ENCODE measurements at regions not wholly inside any gene's neighbourhood (a gene's known extent, or its start where the extent isn't known, plus 50 kb on each side); places are given as distances from the start of the nearest gene placed in this dataset.

DNA sequence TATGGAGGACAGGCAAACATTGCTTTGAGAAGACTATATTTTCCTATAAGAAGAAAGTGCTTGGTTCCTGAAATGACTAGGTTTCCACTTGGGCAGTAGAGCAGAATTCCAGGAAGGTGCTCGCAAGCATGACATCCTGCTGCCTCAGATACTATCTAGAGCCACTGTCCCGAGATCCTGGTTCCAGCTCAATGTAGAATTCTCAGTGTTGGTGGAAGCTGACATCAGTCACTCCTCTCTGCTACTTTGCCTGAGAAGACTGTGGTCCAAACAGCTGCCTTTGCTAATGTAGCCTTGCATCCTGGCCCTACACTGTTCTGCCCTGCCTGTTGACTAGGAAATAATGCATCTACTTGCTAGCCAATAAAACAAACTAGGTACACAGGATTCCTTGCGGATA, 50.0 kb upstream of the ITGA6 start:
- ATAC-seq = no peak
- Histone ChIP-seq H4K20me1 (ENCODE audit: insufficient read depth) (no peaks in the 10 kb centered on the region), H3K4me1 (ENCODE audit: control insufficient read depth in 1 of 2, insufficient read depth in 2 of 2, low read length in 2 of 2) (no peaks in the 10 kb centered on the region), H3K79me2 (ENCODE audit: insufficient read depth, low read length) (no peaks in the 10 kb centered on the region), H3K9me2 (ENCODE audit: insufficient read depth) (no peaks in the 10 kb centered on the region), H2AFZ (ENCODE audit: low read depth, low read length, poor library complexity, severe bottlenecking) (no peak overlapping the region), H3K27me3 (ENCODE audit: insufficient read depth, low read length) (no peaks in the 10 kb centered on the region), H3K4me3 (replicated peaks in 1 of 2; ENCODE audit: low read depth in 1 of 2, low read length in 2 of 2) (no peak overlapping the region), H3K36me3 (ENCODE audit: control insufficient read depth in 1 of 2, insufficient read depth in 2 of 2, low read length in 2 of 2) (no peaks in the 10 kb centered on the region), H3K9me3 (ENCODE audit: control insufficient read depth in 1 of 2, insufficient read depth in 1 of 2, low read depth in 1 of 2, low read length in 2 of 2) (peaks cover 0 to 7% of the 10 kb centered on the region in 2 experiments; a peak in 1 of 4 replicates), H3K4me2 (ENCODE audit: low read length) (no peak overlapping the region), H3K27ac (ENCODE audit: low read depth, low read length) (no peak overlapping the region), H3K9ac (ENCODE audit: low read length) (no peak overlapping the region)
- no peak for TF ChIP-seq YY1 (IDR thresholded peaks at IDR 0.05; ENCODE audit: extremely low read depth, insufficient replicate concordance, low read depth, low read length)
- BruUV-seq (replicated peaks) = no TSS peak
- POLR2A ChIA-PET = no interaction called here
- RAD21 ChIA-PET (ENCODE audit: low non-redundant PET in 1 of 2, low total read pairs in 2 of 2, uncharacterized antibody in 2 of 2, unreplicated experiment in 2 of 2) = no interaction called here
- intact Hi-C loops (cut with micrococcal nuclease) = no loop called here
- CTCF ChIA-PET = no interaction called here
- no peak for DNase-seq (ENCODE audit: low read depth, low spot score)

Data from HCT116 (cell line).